NCI-H345 (cell line): ENCODE measurements at regions not wholly inside any gene's neighbourhood (a gene's known extent, or its start where the extent isn't known, plus 50 kb on each side); places are given as distances from the start of the nearest gene placed in this dataset.

Source experiments
- DNase-seq: peaks from one replicate; lab custom pipeline; 2025; lab: John Stamatoyannopoulos, UW

DNA sequence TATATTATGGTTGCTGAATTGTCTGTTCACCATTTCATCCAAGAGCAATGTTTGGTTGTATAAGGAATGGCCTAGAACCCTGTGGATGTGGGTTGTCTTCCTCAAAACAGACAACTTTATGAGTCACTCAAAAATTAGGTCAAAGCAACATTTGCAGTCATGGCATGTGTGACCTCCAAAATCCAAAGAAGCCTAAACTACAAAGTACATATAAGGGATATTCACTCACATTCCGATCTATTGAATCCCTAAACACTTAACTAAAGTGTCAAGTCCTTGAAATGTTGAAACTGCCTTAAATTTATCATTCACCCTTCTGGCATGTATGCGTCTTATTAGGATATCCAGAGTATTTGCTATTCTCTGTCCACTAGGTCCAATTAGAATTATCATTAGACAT, 491.5 kb downstream of the NUF2 start:
- DNase-seq, result no peak

DNA sequence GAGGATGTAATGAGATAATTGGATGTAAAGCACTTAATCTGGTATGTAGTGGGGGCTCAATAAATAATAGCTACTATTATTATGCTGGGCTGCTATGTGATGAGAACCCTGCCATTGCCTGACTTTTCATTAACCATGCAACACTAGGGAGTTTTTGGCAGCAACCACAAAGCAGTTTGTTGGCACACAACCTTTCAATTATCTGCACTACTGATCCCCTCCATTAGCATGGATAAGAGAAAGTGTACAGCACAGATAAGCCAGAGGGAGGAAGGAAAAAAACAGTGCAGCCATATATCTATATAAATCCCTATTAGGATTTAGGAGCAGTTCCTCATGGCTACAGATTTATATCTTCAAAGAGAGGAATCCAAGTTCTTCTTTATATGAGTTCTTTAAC, 498.5 kb downstream of the NUF2 start:
- DNase-seq, result no peak

DNA sequence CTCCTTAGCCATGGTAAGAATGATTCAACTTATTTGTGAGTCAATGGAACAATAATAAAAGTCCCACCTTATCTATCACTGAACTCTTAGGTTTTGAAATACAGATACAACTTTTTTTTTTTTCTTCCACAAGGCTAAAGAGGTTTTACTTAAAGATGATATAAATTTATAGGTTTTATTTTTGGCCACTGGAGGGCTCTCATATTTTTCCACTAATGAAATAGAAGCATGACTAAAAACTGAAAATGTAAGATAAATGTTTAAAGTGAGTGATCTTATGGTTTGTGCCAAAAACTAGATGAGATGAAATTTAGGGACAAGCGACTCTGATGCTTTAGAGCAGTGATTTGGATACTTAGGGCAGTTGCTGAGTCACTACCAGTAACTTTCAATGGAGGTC, 499.0 kb downstream of the NUF2 start:
- no peak for DNase-seq

DNA sequence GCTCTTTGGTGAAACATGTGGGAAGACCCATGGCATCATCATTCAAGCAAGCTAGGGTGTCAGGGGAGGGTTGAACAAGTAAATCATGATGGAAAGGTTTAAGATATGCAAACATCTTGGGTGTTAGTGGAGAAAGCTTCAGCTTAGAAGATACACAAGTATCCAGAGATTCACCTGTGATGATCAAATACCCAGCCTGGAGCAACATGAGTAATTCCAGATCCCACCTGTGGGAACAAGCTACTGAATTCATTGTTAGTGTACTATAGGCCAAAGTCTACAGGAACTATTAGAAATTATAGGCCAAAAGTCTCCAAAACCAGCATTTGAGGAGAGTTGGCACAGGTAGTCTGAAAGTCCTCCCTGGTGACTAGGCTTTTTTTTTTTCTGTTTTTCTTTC, 499.9 kb downstream of the NUF2 start:
- no peak for DNase-seq

DNA sequence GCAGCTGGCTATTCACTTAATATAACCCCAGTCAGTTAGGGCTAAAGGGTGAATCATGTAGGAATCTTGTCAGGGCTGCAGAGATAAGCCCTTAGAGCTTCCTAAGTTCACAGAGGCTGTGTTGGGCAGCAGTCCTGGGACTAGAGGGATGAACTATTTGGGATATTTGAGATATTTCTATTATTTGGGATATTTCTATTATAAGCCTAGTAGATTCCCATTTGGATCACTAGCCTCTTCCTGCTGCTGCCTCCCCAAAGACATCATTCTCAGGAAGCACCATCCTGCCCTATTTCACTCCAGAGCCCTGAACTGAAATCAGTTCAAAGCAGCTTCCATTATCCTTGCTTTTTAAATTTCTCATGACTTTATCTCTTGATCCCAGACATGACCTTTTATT, 501.3 kb downstream of the NUF2 start:
- DNase-seq, result no peak

DNA sequence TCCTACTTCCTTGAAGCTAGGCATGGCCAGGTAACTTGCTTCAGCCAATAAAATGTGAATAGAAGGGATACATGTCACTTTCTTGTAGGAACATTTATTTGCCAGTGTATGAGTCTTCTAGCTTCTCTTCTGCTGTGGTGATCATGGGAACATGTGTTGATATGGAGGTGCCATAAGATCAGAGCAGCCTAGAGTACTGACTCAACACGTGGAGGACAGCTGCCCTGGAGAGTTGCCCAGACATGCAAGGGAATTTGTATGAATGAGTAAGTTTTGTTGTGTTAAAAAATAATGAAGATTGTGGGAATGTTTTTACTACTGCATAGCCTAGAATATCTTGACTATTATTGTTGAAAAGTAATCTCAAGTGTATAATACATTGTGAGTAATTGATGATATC, 502.3 kb downstream of the NUF2 start:
- DNase-seq, result no peak

DNA sequence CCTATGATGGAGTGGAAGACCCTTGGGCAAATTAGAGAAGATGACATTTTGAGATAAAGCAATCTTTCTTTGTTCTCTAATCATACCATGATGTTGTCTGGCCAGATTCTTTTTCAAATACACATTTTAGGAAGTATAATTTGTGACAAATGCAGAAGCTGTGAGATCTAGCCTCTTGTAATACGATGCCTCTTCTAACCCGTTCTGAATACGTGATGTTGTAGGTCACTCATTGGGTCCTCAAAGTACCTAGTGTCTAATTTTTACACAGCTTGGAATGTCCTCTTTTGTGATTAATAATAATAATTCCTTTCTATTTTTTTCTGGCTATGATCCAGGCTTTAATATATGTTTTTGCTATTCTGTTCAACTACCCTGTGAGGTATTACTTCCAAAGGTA, 502.7 kb downstream of the NUF2 start:
- no peak for DNase-seq

DNA sequence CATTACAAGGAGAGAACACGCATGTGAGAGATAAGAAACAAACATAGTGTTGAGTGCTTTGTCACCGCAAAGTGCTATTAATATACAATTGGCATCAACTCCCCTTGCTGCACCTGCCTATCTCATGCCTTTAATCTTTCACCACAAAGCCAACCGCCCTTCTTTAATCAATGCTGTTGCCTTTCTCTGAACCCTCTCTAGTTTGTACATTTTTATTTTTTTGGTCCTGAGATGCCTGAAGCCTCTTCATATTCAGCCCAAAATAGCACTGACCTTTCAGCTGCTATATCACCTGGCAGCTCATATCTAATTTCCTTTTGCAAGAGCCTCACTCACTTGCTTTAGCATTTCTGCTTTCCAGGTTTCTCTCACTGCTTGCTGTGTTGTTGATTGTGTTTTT, 504.7 kb downstream of the NUF2 start:
- peak; percentile 94 for DNase-seq

DNA sequence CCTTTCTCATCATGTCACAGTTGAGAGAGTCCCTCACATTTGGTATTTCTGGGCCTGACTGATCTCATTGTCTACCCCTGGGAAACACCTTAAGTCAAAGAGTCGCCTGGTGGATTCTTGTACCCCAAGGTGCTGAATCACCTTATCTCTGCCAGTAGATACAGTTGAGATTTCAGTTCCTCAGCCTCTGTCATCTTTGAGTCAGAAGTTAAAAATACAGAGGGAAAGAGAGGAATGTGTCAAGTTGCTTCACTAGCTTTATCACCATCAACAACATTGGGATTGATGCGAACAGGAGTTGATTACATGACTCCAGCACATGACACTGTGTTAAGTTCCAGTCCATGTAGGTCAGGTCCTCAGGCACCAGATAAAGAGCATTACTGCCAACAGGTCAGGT, 513.0 kb downstream of the NUF2 start:
- DNase-seq, result no peak

DNA sequence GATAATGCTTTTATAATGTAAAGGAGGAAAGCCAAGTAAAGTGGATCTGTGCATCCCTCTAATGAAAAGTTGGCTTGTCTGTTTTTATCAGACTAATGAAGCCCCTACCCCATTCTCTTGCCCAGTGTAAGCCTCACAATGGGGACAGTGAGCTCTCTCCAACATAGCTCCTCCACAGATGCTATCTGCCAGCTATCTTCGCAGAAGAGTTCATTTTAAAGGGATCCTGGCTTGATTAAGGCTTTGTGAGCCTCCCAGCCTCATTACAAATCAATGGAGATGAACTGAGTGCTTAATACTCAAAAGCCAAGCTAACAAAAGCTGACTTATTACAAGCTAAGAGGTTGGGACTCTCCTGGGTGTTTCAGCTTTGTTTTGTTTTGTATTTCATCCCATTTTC, 514.7 kb downstream of the NUF2 start:
- peak; percentile 7 for DNase-seq

DNA sequence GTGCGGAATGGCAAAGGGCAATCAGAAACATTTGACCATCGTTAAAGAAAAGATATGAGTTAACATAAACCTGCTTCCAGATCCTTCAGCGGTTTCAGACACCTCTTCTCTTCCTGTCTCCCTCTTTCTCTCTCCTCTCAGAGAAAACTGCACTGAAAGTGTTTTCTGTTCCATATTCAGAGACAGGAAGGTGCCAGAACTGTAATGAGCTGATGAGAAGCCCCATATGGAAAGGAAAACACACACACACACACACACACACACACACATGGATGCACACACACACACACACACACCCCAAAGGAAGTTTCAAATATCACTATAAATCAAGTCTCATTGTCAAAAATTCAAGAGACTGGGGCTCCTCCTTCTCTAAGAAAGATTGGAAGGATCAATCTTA, 515.5 kb downstream of the NUF2 start:
- DNase-seq, result no peak

DNA sequence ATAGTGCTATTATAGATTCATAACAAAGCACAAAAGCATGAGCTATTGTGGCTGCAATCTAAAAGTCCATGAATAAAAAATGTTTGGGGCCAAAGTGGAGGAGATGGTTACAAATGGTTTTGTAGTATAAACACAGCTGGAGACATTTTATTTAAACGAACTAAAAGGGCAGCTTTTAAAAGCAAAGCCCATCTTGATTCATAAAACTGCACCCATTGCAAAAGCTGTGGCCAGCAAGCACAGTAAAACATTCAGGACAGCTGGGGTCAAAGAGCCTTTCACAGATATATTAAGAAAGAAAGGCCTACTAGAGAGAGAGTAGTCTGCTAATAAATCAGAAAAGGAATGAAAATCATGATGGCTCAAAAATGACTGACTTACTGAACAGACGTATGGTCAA, 520.8 kb downstream of the NUF2 start:
- no peak for DNase-seq

DNA sequence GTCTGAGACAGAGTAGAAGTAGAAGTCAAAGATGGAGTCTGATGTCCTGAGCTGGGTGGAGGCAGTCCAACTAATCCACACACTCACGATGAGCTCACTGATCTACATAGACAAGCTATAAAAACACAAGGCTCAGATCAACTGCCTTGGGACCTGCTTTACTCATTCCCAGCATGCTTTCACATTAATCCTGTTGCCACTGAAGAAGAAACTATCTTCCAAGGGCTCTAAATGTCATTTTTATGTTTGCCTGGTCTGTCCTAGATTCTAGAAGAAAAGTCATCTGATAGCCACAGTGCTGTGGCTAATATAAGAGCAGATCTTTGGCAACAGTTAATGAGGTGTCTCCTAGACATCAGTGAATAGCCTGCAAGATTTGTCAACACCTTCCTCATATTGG, 522.7 kb downstream of the NUF2 start:
- DNase-seq, result no peak

DNA sequence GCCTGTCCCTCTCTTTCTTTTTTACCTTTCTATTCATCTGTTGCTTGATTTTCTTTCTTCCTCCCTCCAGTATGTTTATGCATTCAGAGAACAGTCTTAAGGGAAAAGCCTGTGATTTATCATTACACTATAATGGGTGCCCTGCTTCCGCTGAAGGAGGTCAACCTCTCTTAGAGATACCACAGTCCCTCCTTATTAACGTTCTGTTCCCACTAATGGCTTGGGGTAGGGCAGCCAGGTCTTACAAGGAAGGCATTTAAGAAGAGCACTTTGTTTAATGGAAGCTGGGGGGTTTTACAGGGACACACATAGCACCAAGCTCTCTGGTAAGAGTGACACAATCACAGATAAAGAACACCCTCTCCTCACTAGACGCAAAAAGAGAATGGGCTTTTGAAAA, 523.5 kb downstream of the NUF2 start:
- DNase-seq, result no peak

DNA sequence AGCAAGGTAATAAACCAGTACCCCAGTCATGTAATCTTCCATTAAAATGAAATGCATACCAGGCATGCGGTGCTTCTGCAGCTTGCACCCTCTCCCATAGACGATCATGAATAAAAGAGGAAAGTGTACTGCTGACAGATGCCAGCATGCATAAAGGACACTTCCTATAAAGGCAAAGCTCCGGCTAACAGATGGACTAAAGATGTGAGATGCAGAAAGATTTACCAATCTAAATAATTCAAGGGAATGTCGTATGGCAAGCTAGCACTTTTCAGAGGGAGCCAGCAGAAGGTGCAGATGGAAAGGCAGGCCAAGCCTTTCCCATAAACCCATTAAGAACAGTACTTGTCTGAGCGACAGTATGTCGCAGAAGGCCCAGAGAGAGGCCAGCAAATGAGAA, 542.0 kb downstream of the NUF2 start:
- no peak for DNase-seq

DNA sequence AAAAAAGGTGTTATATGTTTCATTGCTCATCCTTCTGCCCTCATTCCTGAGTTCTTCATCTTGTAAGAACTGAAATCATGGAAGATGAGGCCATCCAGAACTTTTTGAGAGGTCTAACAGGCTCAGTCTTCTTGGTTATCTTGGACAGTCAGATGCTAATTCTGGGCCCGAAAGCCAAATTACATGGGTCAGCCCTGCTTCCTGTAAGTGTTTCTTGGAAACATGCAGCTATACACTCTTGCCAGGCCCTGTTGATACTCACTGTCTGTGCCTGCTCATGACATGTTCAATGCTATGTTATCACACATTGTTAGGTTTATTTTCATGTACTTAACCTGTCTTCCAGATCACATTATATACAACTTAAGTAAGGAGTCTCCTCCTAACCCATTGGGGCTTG, 542.5 kb downstream of the NUF2 start:
- DNase-seq, result no peak

DNA sequence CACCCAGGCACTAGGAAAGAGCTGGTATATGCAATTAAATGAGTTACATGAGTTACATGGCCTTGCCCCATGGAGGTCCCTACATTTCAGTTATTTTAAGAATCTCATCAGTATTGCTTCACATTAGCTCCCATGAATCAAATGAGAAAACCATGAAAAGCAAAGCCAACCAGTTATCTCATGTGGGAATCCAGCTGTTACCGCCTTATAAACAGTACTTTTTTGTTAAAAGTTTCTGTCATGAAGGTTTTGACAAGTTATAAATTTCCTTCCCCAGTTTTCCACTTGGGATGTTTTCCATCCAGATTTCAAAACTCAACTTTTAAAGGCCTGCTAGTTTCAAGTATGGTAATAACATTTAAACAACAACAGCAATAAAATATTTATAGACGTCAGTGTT, 544.8 kb downstream of the NUF2 start:
- no peak for DNase-seq

DNA sequence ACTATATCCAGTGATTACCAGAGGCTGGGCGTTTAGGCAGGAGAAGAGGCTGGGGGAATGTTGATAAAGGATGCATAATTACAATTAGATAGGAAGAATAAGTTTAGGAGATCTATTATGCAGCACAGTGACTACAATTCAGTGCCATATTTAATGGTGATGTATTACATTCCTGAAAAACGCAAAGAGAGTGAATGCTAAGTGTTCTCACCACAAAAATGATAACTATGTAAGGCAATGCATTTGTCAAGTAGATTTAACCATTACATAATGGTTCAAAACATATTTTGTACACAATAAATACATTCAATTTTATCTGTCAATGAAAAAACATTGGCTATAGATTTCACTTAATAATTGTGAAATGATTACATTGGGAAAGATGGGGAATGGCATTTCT, 548.9 kb downstream of the NUF2 start:
- no peak for DNase-seq

DNA sequence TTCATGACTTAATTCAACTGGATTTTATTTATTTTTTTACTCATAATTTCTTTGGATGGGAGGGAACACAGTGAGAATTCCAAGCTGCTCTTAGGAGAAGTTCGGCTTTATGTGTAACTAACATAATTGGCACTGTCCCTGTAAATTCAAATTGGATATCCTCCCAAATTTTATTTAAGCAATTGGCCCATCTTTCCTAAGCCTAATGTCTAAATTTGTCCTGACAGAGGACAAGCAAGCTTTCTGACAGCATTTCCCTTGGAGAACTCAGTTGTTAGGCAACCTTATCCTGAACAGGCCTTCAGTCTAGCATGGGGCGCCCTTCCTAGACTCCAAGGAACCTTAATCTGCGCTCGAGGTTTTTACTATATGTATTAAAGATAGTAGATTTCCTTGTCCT, 550.3 kb downstream of the NUF2 start:
- DNase-seq, result no peak

DNA sequence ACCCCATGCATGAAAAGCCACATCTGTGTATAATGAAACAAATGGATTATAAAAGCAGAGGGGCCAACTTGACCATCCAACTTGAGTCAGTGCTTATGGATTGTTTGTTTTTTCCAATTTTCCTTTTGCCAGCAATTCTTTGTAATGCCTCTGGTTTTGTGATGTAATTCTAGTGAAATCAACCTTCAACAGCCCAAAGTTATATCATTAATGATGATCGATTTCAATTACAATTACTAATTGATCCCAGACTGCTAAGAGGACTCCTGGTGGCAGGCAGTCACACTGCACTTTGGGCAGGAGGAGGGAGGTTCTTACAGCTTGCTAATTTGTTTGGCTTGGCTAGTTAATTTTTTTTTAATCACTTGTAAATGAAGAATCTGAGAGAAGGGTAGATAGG, 552.3 kb downstream of the NUF2 start:
- no peak for DNase-seq

DNA sequence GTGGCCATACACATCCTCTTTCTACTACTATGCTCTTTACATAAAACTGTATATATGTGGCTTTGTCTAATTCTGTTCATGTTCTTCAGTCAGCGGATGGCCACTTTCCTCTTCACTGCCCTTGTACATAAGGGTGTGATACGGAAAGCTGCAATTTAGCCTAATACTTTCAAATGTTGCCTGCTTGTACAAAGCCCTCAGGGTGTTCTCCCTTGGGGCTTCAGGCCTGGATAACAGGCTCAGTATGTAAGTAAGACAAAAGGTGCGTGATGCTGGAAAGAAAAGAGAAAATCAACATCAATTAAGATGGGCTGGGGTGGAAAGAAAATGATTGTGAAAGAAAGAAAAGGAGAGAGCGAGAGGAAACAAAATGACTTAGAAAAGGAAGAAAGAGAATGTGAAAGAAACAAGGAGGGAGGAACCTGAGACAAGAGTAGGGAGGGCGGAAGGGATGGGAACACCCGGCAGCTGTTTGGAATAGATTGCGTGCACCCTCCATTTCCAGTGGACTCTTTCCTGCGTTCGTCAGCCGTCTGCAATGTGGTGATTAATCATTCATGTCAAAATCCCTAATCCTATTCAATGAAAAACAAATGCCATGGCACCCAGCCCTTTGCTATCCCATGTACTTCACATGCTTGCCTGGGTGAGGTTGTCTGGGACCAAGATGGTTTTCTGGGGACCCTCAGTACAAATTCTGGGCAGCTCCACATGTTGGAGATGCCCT, 553.6 kb downstream of the NUF2 start:
- DNase-seq, result no peak

DNA sequence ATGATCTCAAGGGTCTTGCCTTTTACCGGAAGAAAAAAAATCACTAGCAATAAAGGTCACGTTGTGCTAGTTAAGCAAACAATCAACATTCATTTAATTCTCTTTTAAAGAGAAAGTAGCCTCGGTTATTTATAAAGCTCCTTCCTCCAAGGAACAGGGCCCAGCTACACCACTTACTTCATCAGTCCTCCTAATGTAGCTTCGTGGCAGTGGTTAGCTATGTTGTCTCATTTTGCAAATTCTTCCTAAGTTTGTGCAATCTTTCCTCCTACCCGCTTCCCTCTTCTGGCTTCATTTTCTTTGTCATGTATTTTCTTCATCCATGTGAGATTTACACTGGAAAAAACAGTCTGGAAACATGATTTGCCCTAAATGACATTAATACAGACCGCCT, 554.2 kb downstream of the NUF2 start:
- DNase-seq, result no peak

DNA sequence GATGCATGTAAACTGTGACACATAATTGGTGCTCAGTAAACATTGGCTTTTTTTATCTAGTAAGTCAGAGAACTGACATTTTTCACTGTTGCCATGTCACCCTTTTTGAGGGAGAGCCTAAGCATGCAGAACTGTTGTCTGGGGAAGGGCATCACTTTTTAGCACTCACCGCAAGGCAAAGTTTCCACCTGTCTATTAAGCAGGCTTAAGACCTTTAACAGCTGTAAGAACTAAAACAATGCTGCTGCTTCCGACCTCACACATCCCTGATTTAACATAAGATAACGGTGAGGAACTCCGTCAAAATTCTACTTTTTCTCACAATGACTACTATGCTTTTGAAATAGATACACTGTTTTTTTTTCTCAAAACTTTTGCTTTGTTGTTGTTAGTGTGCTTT, 554.8 kb downstream of the NUF2 start:
- DNase-seq, result no peak

DNA sequence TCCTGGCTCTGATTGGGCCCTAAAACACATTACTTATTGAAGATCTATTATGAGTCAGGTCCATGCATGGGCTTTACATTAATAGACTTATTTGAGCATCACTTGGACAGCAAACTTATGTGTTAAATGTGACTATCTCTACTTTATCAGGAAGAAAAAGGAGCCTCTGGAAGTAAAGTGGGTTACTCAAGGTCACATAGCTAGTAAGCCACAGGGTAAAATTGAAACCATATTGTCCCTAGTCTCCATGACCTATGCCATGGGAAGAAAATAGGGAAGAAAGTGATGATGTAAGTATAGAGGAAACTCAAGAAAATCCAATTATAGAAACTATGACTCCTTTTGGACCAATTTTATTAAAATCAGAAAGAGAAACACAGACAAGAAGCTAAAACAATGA, 555.3 kb downstream of the NUF2 start:
- DNase-seq, result no peak

DNA sequence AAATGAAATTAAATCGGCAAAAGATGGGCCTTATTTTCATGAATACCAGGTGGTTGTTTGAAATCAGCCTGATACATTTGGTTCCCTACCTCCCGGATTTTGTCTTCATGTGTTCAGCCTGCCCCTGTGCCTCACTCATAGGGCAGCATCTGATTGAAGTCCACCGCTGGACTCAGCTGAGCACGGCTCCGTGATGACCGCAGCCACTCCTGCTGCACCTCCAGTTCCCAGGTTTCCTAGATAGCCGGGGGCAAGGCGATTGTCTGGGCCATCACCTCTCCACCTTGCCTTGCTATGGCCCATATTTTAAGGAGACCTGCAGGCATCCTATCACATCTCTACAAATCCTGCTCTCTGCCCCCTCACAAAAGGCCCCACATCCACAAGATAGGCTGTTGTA, 563.8 kb downstream of the NUF2 start:
- DNase-seq, result no peak
